Activated naive CD8-positive, alpha-beta T cell treated with anti-CD3 and anti-CD28 coated beads, Interleukin-2, amount 50 U/mL, for 24 hours (primary cell): ENCODE measurements at regions not wholly inside any gene's neighbourhood (a gene's known extent, or its start where the extent isn't known, plus 50 kb on each side); places are given as distances from the start of the nearest gene placed in this dataset.

Experiments
- ATAC-seq: fragments of 150-1000 bp; cut with Tn5 transposase; one replicate; pipeline ENCODE4 v1.10.0; 2021
- DNase-seq: peaks from one replicate; pipeline ENCODE4 v3.0.0; 2021
- H3K27ac Mint-ChIP-seq: one replicate; pipeline ENCODE4 v1.8.0; 2021; ENCODE audit warnings: mild to moderate bottlenecking, mixed read lengths
- H3K27me3 Mint-ChIP-seq: one replicate; pipeline ENCODE4 v1.8.0; 2021; ENCODE audit warnings: mixed read lengths
- H3K36me3 Mint-ChIP-seq: one replicate; pipeline ENCODE4 v1.8.0; 2021; ENCODE audit warnings: low read depth, mixed read lengths
- H3K4me1 Mint-ChIP-seq: one replicate; pipeline ENCODE4 v1.8.0; 2021; ENCODE audit warnings: mixed read lengths
- H3K4me3 Mint-ChIP-seq: one replicate; pipeline ENCODE4 v1.8.0; 2021; ENCODE audit warnings: mild to moderate bottlenecking, moderate library complexity, mixed read lengths
- H3K9me3 Mint-ChIP-seq: one replicate; pipeline ENCODE4 v1.8.0; 2021; ENCODE audit warnings: mixed read lengths

DNA sequence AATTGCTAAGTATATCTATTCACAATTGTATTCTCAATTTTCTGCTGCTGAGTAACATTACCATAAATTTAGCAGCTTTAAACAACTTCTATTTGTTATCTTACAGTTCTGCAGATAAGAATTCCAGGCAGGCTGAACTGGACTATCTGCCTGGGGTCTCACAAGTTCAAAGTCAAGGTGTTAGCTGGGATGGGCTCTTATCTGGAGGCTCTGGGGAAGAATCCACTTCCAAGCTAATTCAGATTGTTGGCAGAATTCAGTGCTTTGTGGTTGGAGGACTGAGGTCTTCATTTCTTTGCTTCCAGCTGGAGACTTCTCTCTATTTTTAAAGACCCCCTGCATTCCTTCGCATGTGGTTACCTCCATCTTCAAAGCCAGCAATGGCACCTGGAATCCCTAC lies 329.9 kb upstream of the ISX start:
- Mint-ChIP-seq H3K36me3 (no peaks in the 10 kb centered on the region), H3K27ac (no peak overlapping the region)

DNA sequence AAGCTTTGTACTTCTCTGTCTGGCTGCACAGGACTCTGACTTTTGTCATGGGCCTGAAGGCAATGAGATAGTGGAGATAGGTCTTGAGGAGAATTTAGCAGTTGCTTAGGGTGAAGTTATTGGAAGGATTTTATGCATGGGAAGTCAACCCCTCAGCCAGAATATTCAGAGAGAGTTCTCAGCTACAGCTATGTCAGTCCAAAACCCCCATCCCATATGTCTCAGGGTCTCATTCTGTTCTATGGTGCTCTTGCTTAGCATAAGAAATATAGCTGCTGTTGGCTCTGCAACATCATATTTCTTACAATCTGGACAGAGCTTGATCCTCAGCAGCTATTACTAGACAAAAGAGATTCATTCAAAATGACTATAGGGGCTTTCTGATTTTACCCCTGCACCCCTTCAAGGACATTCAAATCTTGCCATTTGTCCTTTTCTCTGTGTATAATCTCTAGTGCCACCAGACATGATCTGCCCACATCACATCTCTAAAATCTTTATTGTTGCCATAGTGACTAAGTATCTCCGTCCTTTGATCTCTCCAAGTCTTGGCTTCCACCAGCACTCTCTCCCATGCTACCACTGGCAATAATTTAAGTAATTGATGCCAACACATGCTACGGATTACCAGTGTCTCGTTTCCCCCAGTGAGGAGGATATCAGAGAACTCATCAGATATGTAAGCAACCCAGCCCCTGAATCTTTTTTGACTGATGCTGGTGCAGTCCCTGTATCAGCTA lies 327.1 kb upstream of the ISX start:
- Mint-ChIP-seq H3K4me3 (no peak overlapping the region), H3K27me3 (no peaks in the 10 kb centered on the region), H3K9me3 (peaks cover 7% of the 10 kb centered on the region), H3K36me3 (no peaks in the 10 kb centered on the region), H3K4me1 (no peaks in the 10 kb centered on the region), H3K27ac (no peak overlapping the region)
- no peak for DNase-seq
- ATAC-seq = no peak

More for the DNA sequence above, 329.9 kb upstream of the ISX start:
- Mint-ChIP-seq H3K9me3 (peaks cover 10% of the 10 kb centered on the region), H3K4me1 (no peaks in the 10 kb centered on the region), H3K27me3 (no peaks in the 10 kb centered on the region), H3K4me3 (no peak overlapping the region)
- no peak for DNase-seq
- ATAC-seq = no peak

DNA sequence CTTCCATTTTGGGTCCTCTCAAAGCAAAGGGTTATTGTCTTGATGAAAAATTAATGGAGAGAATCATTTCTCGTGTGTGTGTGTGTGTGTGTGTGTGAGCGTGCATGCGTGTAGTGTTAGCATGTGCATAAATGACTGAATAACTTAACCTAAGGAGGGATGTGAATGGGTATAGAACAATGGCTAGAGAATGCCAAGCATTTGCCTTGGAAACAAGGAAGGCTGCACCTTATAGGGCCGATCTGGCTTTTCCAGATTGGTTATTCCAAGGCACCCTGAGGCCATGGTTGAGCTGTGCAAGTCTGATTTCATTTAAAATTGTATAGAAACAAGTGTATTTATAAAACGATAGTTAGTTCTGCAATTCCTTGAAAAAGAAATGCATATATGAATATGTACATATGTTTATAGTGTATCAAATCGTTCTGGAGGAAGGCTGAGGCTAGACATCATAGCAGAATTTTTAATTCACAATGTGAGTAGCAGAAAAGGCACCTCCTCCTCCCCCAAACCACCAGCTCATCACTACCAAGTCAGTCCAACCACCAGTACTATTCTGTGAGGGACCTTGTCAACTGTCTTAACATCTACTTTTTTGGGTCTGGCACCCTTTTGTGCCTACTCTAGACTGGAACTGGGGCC lies 322.7 kb upstream of the ISX start:
- Mint-ChIP-seq H3K4me3 (no peak overlapping the region), H3K27ac (no peak overlapping the region), H3K36me3 (no peaks in the 10 kb centered on the region), H3K27me3 (no peaks in the 10 kb centered on the region), H3K9me3 (peaks cover 8% of the 10 kb centered on the region), H3K4me1 (no peaks in the 10 kb centered on the region)
- DNase-seq (no peak), ATAC-seq (no peak)

GRCh38 chr22:34760276-34761008 lies 305.5 kb upstream of the ISX start:
- no peaks in the 10 kb centered on the region for H3K4me1 Mint-ChIP-seq
- DNase-seq (no peak), ATAC-seq (no peak)
- H3K4me3 Mint-ChIP-seq = no peak overlapping the region
- peaks cover 2% of the 10 kb centered on the region for H3K27me3 Mint-ChIP-seq
- no peaks in the 10 kb centered on the region for H3K9me3 Mint-ChIP-seq
- H3K36me3 Mint-ChIP-seq = no peaks in the 10 kb centered on the region
- no peak overlapping the region for H3K27ac Mint-ChIP-seq

DNA sequence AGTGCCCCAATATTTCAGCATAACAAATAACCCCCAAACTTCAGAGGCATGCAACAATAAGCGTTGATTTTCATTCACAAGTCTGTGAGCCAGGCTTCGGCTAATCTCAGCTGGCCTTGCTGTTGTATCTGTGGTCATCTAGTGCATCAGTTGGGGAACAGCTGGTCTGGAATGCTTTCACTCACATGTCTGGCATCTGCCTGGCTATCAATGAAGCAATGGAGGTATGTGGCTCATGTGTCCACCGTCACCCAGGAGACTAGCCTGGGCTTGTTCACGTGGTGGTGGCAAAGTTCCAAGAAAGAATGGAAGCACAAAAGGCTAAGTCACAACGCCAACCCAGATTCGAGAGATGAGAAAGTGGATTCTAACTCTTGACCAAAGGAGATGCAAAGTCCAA lies 304.8 kb upstream of the ISX start:
- Mint-ChIP-seq H3K36me3 (no peaks in the 10 kb centered on the region), H3K27me3 (peaks cover 2% of the 10 kb centered on the region), H3K27ac (no peak overlapping the region), H3K4me3 (no peak overlapping the region), H3K9me3 (no peaks in the 10 kb centered on the region), H3K4me1 (no peaks in the 10 kb centered on the region)
- ATAC-seq = no peak
- no peak for DNase-seq

DNA sequence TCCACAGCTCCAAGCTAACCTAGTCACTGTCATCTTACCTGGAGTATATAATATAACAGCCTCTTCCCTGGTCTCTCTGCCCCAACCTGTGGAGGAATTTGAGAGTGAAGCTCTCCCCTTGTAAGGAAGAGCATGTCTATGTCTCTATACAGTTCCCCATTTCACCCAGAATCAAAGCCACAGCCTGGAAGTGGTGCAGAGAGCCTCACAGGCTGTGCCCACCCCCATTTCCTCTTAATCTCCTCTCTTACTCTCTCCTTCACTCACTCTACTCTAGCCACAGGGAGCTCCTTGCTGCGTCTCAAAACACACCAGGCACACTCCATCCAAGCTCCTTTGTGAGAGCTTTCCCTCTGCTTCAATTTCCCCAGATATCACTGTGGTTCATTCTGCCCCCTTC lies 302.5 kb upstream of the ISX start:
- no peak overlapping the region for H3K27ac Mint-ChIP-seq
- no peak for ATAC-seq
- H3K4me1 Mint-ChIP-seq = no peaks in the 10 kb centered on the region

DNA sequence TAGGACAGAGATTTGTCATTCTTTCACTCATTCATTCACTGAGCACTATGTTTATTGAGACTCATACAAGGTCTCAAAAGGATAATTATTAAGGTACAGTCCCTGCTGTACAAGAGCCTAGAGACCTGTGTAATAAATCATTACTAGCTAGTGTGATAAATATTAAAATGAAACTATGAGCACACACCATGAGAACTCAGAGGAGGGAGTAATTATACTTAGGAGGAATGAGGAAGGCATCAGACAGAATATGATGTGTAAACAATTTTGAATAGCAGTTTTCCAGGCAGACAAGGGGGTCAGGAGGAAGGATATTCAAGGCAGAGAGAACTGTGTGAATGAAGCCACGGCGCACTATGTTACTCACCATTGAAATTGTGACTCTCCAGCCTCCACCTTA lies 300.8 kb upstream of the ISX start:
- Mint-ChIP-seq H3K36me3 (no peaks in the 10 kb centered on the region), H3K27ac (no peak overlapping the region), H3K4me3 (no peak overlapping the region), H3K4me1 (no peaks in the 10 kb centered on the region), H3K27me3 (peaks cover 2% of the 10 kb centered on the region), H3K9me3 (no peaks in the 10 kb centered on the region)
- DNase-seq (no peak), ATAC-seq (no peak)

More for the DNA sequence above, 302.5 kb upstream of the ISX start:
- Mint-ChIP-seq H3K9me3 (no peaks in the 10 kb centered on the region), H3K4me3 (no peak overlapping the region), H3K36me3 (no peaks in the 10 kb centered on the region), H3K27me3 (peaks cover 2% of the 10 kb centered on the region)
- no peak for DNase-seq

DNA sequence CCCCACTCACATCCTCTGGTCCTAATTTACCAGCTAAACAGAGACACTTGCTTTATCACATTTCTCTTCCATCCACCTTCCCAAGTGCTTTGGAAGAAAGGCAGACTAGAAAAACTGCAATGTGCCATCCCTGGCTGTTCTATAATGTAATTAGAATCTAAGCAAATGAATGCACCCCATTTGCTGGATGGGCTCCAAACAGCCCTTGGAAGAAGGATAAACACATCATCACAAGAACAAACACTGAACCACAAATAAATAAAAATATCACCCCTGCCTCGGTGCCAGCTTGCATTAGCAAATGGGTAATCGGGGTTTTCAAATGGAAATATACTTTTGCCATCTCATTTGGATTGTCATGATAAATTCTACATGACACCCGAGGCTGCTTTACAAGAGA lies 296.6 kb upstream of the ISX start:
- Mint-ChIP-seq H3K4me1 (no peaks in the 10 kb centered on the region), H3K9me3 (no peaks in the 10 kb centered on the region), H3K27me3 (no peaks in the 10 kb centered on the region), H3K4me3 (no peak overlapping the region), H3K27ac (no peak overlapping the region), H3K36me3 (no peaks in the 10 kb centered on the region)
- no peak for DNase-seq
- no peak for ATAC-seq

DNA sequence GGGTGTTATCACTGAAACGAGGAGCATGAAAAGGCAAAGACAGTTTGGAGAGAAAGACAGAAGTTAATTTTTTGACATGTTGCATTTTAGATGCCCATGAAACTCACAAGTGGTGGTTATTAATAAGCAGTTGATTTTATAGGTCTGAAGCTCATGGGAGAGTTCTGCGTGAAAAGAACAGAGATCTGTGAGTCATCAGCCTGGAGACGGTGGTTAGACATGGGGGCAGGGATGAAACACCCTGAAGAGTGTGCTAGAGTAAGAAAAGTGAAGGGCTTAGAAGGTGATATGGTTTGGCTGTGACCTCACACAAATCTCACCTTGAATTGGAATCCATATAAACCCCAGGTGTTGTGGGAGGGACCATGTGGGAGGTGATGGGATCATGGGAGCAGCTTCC lies 289.1 kb upstream of the ISX start:
- H3K27me3 Mint-ChIP-seq = no peaks in the 10 kb centered on the region
- H3K36me3 Mint-ChIP-seq = no peaks in the 10 kb centered on the region
- DNase-seq (no peak), ATAC-seq (no peak)
- no peak overlapping the region for H3K4me3 Mint-ChIP-seq
- peaks cover 20% of the 10 kb centered on the region for H3K9me3 Mint-ChIP-seq
- no peak overlapping the region for H3K27ac Mint-ChIP-seq
- no peaks in the 10 kb centered on the region for H3K4me1 Mint-ChIP-seq

DNA sequence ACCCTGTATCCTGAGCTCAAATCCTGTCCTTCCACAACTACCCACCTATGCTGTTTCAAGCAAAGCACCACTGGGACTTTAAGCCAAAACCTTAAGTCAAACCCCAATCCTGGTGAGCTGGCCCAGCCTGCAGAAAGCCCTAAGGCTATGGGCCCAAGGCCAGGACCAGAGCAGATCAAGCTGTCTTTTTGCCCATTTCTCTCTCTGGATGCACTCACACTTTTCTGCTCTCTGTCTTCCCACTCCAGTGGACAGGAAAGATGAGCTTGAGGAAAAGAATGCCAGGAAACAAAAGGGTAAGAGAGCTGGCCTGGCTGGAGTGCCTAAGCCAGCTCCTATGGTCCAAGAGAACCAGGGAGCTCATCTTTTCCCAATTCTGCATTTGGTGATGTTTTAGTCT lies 284.3 kb upstream of the ISX start:
- DNase-seq (no peak), ATAC-seq (no peak)
- Mint-ChIP-seq H3K36me3 (no peaks in the 10 kb centered on the region), H3K27ac (no peak overlapping the region), H3K4me1 (no peaks in the 10 kb centered on the region), H3K4me3 (no peak overlapping the region), H3K27me3 (no peaks in the 10 kb centered on the region), H3K9me3 (peaks cover 23% of the 10 kb centered on the region)

DNA sequence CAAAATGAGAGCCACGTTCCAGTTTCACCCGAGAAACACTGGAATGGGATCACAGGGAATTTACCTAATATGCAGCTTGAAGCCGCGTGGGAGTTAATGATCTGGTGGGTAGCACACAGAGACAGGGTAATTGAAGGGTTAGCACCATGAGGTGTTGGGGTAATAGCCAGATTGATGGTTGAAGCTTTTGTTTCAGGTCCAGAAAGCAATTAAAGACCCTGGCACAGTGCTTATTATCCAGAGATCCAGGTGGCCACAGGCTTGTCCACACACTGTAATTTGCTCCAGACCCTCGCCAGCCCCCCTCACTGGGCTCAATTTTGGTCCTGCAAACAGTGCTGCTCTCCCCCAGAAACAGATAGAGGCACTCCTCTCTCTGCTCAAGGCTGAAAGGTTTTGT lies 282.5 kb upstream of the ISX start:
- ATAC-seq (no peak), DNase-seq (no peak)
- Mint-ChIP-seq H3K9me3 (peaks cover 20% of the 10 kb centered on the region), H3K27ac (no peak overlapping the region), H3K36me3 (peaks cover 3% of the 10 kb centered on the region), H3K4me3 (no peak overlapping the region), H3K4me1 (no peaks in the 10 kb centered on the region), H3K27me3 (peaks cover 2% of the 10 kb centered on the region)

DNA sequence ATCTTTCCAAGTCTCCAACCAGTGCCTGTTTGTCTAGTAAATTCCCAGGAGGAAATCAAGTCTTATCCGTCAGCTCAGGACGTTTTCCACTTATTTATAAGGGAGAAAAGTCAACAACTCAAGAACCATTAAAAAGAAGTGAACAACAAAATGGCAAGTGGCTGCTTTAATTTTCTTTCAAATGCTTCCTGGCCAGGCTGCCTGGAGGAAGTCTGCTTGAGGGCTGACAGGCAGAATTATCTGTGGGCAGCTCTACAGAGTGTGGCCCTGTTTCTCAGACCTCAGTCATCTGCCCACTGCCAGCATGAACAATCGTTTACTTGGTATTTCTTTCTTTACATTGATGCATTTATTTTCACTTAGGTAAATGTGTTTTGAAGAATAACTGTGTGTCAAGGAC lies 281.9 kb upstream of the ISX start:
- H3K27me3 Mint-ChIP-seq = peaks cover 2% of the 10 kb centered on the region
- ATAC-seq (no peak), DNase-seq (no peak)
- no peaks in the 10 kb centered on the region for H3K4me1 Mint-ChIP-seq
- no peak overlapping the region for H3K4me3 Mint-ChIP-seq
- H3K9me3 Mint-ChIP-seq = peaks cover 15% of the 10 kb centered on the region
- peaks cover 3% of the 10 kb centered on the region for H3K36me3 Mint-ChIP-seq
- no peak overlapping the region for H3K27ac Mint-ChIP-seq

- DNase-seq (no peak), ATAC-seq (no peak)
- no peaks in the 10 kb centered on the region for H3K36me3 Mint-ChIP-seq
- H3K9me3 Mint-ChIP-seq = peaks cover 6% of the 10 kb centered on the region
- H3K27ac Mint-ChIP-seq = no peak overlapping the region
- H3K27me3 Mint-ChIP-seq = peaks cover 2% of the 10 kb centered on the region
- no peak overlapping the region for H3K4me3 Mint-ChIP-seq
- no peaks in the 10 kb centered on the region for H3K4me1 Mint-ChIP-seq
These were observed 268.1 kb upstream of the ISX start for GRCh38 chr22:34797826-34798225.

- no peaks in the 10 kb centered on the region for H3K4me1 Mint-ChIP-seq
- no peak for ATAC-seq
- H3K9me3 Mint-ChIP-seq = peaks cover 6% of the 10 kb centered on the region
- H3K4me3 Mint-ChIP-seq = no peak overlapping the region
- no peak for DNase-seq
- no peaks in the 10 kb centered on the region for H3K36me3 Mint-ChIP-seq
- no peak overlapping the region for H3K27ac Mint-ChIP-seq
- H3K27me3 Mint-ChIP-seq = peaks cover 2% of the 10 kb centered on the region
These were observed 267.4 kb upstream of the ISX start for GRCh38 chr22:34798605-34799004.
